HCT116 (cell line): ENCODE measurements at regions not wholly inside any gene's neighbourhood (a gene's known extent, or its start where the extent isn't known, plus 50 kb on each side); places are given as distances from the start of the nearest gene placed in this dataset.

Experiments
- ATAC-seq: fragments of 200-7000 bp; cut with Tn5 transposase; 2 replicates; pipeline ENCODE4 v1.9.1; 2020; ENCODE audit warnings: mild to moderate bottlenecking, moderate library complexity
- BruUV-seq: library from RNA; stranded (reverse); fragments of 400-500 nt; replicated peaks from 2 replicates; lab custom pipeline; 2021; lab: Mats Ljungman, UMichigan
- CTCF ChIA-PET: fragments of 300-600 bp; sonication (Branson Sonifier 250); formaldehyde crosslinking; loops from one replicate; lab custom pipeline; 2021; ENCODE audit warnings: antibody characterized with exemption; lab: Charles Lee
- POLR2A ChIA-PET: fragments of 300-600, 350-600 bp; sonication (Branson Sonifier 250); formaldehyde crosslinking; loops from one replicate; lab custom pipeline; 2021; ENCODE audit warnings: antibody characterized with exemption; lab: Charles Lee
- RAD21 ChIA-PET, 2 experiments: fragments of 300-600 bp; sonication (Branson Sonifier 250); formaldehyde crosslinking; loops; one replicate each; lab custom pipeline; 2023; ENCODE audit warnings: low total read pairs in 2 of 2; ENCODE audit not compliant: uncharacterized antibody in 2 of 2, unreplicated experiment in 2 of 2, low non-redundant PET in 1 of 2; lab: Charles Lee
- DNase-seq: peaks from one replicate; pipeline ENCODE4 v3.0.0-alpha.2; 2010; ENCODE audit warnings: low read depth, low spot score
- H2AFZ ChIP-seq: fragments of 200-600 bp; shearing (Covaris generic), sonication (generic); 2 replicates; pipeline ENCODE4 v1.6.1; 2017; ENCODE audit warnings: low read depth, mixed run types, mixed read lengths, antibody characterized with exemption, low read length; ENCODE audit not compliant: poor library complexity, severe bottlenecking
- H3K27ac ChIP-seq: 2 replicates; pipeline ENCODE4 v1.5.1; 2012; ENCODE audit warnings: low read depth, low read length
- H3K27me3 ChIP-seq: fragments of 200-600 bp; sonication (generic); 2 replicates; pipeline ENCODE4 v1.6.1; 2016; ENCODE audit warnings: mixed run types, low read length, mixed read lengths; ENCODE audit not compliant: insufficient read depth
- H3K36me3 ChIP-seq, 2 experiments: fragments of 200-500 bp in 1 of 2; fragments of 200-600 bp in 1 of 2; sonication (Bioruptor generic) in 1 of 2; sonication (generic) in 1 of 2; 2 replicates each; pipeline versions ENCODE4 v1.5.1 to v1.6.1; 2014 to 2016; ENCODE audit warnings: low read length in 2 of 2, inconsistent platforms in 1 of 2, mixed read lengths in 1 of 2, mixed run types in 1 of 2; ENCODE audit not compliant: insufficient read depth in 2 of 2, control insufficient read depth in 1 of 2
- H3K4me1 ChIP-seq, 2 experiments: fragments of 200-600 bp in 1 of 2; sonication (generic) in 1 of 2; 2 replicates each; pipeline versions ENCODE4 v1.5.1 to v1.6.1; 2012 to 2017; ENCODE audit warnings: low read length in 2 of 2, inconsistent platforms in 1 of 2, mild to moderate bottlenecking in 1 of 2, mixed read lengths in 1 of 2, mixed run types in 1 of 2, moderate library complexity in 1 of 2; ENCODE audit not compliant: insufficient read depth in 2 of 2, control insufficient read depth in 1 of 2
- H3K4me2 ChIP-seq: fragments of 200-600 bp; sonication (generic); 2 replicates; pipeline ENCODE4 v1.6.1; 2017; ENCODE audit warnings: mixed run types, low read length, mixed read lengths
- H3K4me3 ChIP-seq, 2 experiments: fragments of 200-600 bp in 1 of 2; sonication (generic) in 1 of 2; replicated peaks in 1 of 2; 2 replicates each; pipeline ENCODE4 v1.5.1; 2011 to 2016; ENCODE audit warnings: low read length in 2 of 2, control low read depth in 1 of 2, low read depth in 1 of 2, mild to moderate bottlenecking in 1 of 2, mixed read lengths in 1 of 2, mixed run types in 1 of 2
- H3K79me2 ChIP-seq: fragments of 200-600 bp; sonication (generic); 2 replicates; pipeline ENCODE4 v1.6.1; 2017; ENCODE audit warnings: mild to moderate bottlenecking, mixed run types, low read length, moderate library complexity, mixed read lengths; ENCODE audit not compliant: insufficient read depth
- H3K9ac ChIP-seq: fragments of 200-600 bp; sonication (generic); 2 replicates; pipeline ENCODE4 v1.6.1; 2016; ENCODE audit warnings: low read length, mixed read lengths
- H3K9me2 ChIP-seq: fragments of 200-600 bp; sonication (generic), shearing (Covaris generic); 2 replicates; pipeline ENCODE4 v1.6.1; 2017; ENCODE audit warnings: mixed run types, mild to moderate bottlenecking, moderate library complexity; ENCODE audit not compliant: insufficient read depth
- H3K9me3 ChIP-seq, 2 experiments: fragments of 200-500 bp in 1 of 2; fragments of 200-600 bp in 1 of 2; sonication (Bioruptor generic) in 1 of 2; sonication (generic) in 1 of 2; 2 replicates each; pipeline ENCODE4 v1.6.1; 2014 to 2017; ENCODE audit warnings: low read length in 2 of 2, mixed read lengths in 2 of 2, inconsistent platforms in 1 of 2, low read depth in 1 of 2, mild to moderate bottlenecking in 1 of 2, mixed run types in 1 of 2, moderate library complexity in 1 of 2; ENCODE audit not compliant: control insufficient read depth in 1 of 2, insufficient read depth in 1 of 2
- H4K20me1 ChIP-seq: fragments of 200-600 bp; sonication (generic), shearing (Covaris generic); 2 replicates; pipeline ENCODE4 v1.6.1; 2017; ENCODE audit warnings: mixed run types, mild to moderate bottlenecking, moderate library complexity; ENCODE audit not compliant: insufficient read depth
- CBX3 ChIP-seq: IDR thresholded peaks from 2 replicates; pipeline ENCODE4 v1.6.1; 2012; ENCODE audit warnings: low read depth
- CEBPB ChIP-seq: IDR thresholded peaks from 2 replicates; pipeline ENCODE4 v1.6.1; 2012; ENCODE audit warnings: low read depth
- EGR1 ChIP-seq: IDR thresholded peaks from 2 replicates; pipeline ENCODE4 v1.6.1; 2012; ENCODE audit warnings: low read depth
- ELF1 ChIP-seq: IDR thresholded peaks from 2 replicates; pipeline ENCODE4 v1.6.1; 2012; ENCODE audit warnings: low read depth, borderline replicate concordance
- EZH2 ChIP-seq: fragments of 200-600 bp; sonication (generic); IDR thresholded peaks from 2 replicates; pipeline ENCODE4 v1.6.1; 2017; ENCODE audit warnings: antibody characterized with exemption, mixed run types
- EZH2phosphoT487 ChIP-seq: fragments of 200-600 bp; IDR thresholded peaks from 2 replicates; pipeline ENCODE4 v1.6.1; 2018; ENCODE audit warnings: antibody characterized with exemption, borderline replicate concordance
- FOSL1 ChIP-seq: IDR thresholded peaks from 2 replicates; pipeline ENCODE4 v1.6.1; 2012; ENCODE audit warnings: low read depth
- JUND ChIP-seq: IDR thresholded peaks from 2 replicates; pipeline ENCODE4 v1.6.1; 2012
- POLR2A ChIP-seq: IDR thresholded peaks from 2 replicates; pipeline ENCODE4 v1.7.0; 2011; ENCODE audit warnings: borderline replicate concordance; ENCODE audit not compliant: insufficient read depth, insufficient read length; ENCODE audit errors: extremely low read depth
- RAD21 ChIP-seq: IDR thresholded peaks from 2 replicates; pipeline ENCODE4 v1.6.1; 2012; ENCODE audit warnings: low read depth, mild to moderate bottlenecking
- SIN3A ChIP-seq: IDR thresholded peaks from 2 replicates; pipeline ENCODE4 v1.6.1; 2012; ENCODE audit warnings: low read depth
- SP1 ChIP-seq: IDR thresholded peaks from 2 replicates; pipeline ENCODE4 v1.6.1; 2012; ENCODE audit warnings: low read depth
- SRF ChIP-seq: IDR thresholded peaks from 2 replicates; pipeline ENCODE4 v1.6.1; 2012; ENCODE audit warnings: low read depth
- YY1 ChIP-seq: IDR thresholded peaks from 2 replicates; pipeline ENCODE4 v1.6.1; 2011; ENCODE audit warnings: low read length, low read depth, moderate library complexity, mild to moderate bottlenecking; ENCODE audit not compliant: insufficient replicate concordance; ENCODE audit errors: extremely low read depth
- ZNF274 ChIP-seq: fragments of 200-500 bp; sonication (Bioruptor generic); IDR thresholded peaks from 2 replicates; pipeline ENCODE4 v1.6.1; 2014; ENCODE audit warnings: mild to moderate bottlenecking, low read depth, low read length, inconsistent platforms
- intact Hi-C: fragments of 100-400 bp; cut with micrococcal nuclease; formaldehyde crosslinking; loops from 2 replicates; pipeline ENCODE4 v1.10.0; 2022
- TF ChIP-seq, protein P1 (sequence below): IDR thresholded peaks from 2 replicates; pipeline ENCODE4 v1.6.1; 2011; ENCODE audit warnings: mild to moderate bottlenecking, low read length, moderate library complexity; ENCODE audit not compliant: insufficient replicate concordance; ENCODE audit errors: extremely low read depth
- TF ChIP-seq, protein P2 (sequence below): IDR thresholded peaks from 2 replicates; pipeline ENCODE4 v1.6.1; 2012; ENCODE audit warnings: low read depth
- TF ChIP-seq, protein P3 (sequence below), 3 experiments: fragments of 200-600 bp in 1 of 3; sonication (generic) in 1 of 3; IDR thresholded peaks in 2 of 3; conservative IDR thresholded peaks in 1 of 3; 2 replicates each; pipeline ENCODE4 v1.5.1; 2012 to 2017; ENCODE audit warnings: low read depth in 2 of 3, low read length in 2 of 3, antibody characterized with exemption in 1 of 3, borderline replicate concordance in 1 of 3, control low read depth in 1 of 3, mild to moderate bottlenecking in 1 of 3, mixed read lengths in 1 of 3, mixed run types in 1 of 3, moderate library complexity in 1 of 3; ENCODE audit not compliant: insufficient read depth in 1 of 3
- TF ChIP-seq, protein P4 (sequence below): IDR thresholded peaks from 2 replicates; pipeline ENCODE4 v1.6.1; 2012
- TF ChIP-seq, protein P5 (sequence below): IDR thresholded peaks from 2 replicates; pipeline ENCODE4 v1.6.1; 2012

DNA sequence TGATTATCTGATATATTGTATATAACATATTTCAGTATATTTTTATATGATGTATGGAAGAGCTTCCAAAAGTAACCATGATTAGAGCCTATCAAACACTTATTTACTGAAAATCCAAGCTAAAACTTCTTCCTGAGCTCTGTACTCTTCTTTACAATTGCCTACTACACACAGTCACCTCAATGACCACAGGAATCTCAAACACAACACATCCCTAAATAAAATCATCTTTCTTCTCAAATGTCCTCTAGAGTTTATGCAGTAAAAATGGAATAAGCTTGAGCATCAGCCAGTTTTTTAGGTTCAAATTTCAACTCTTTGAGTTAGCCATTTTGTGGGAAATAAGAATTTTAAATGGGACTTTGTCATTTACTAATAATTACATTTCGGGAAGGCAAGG is 102.6 kb upstream of the FNDC3A start:
- H3K4me3 ChIP-seq: no peak overlapping the region
- no peaks in the 10 kb centered on the region for H3K9me3 ChIP-seq
- POLR2A ChIA-PET: no interaction called here
- CTCF ChIA-PET: no interaction called here
- H3K79me2 ChIP-seq: no peaks in the 10 kb centered on the region
- DNase-seq: no peak
- no peak for ATAC-seq
- no peaks in the 10 kb centered on the region for H3K36me3 ChIP-seq
- H3K9me2 ChIP-seq: no peaks in the 10 kb centered on the region
- H4K20me1 ChIP-seq: no peaks in the 10 kb centered on the region
- no peak overlapping the region for H3K27ac ChIP-seq
- intact Hi-C loops: no loop called here
- no peak overlapping the region for H3K9ac ChIP-seq
- TF ChIP-seq, protein P1, sequence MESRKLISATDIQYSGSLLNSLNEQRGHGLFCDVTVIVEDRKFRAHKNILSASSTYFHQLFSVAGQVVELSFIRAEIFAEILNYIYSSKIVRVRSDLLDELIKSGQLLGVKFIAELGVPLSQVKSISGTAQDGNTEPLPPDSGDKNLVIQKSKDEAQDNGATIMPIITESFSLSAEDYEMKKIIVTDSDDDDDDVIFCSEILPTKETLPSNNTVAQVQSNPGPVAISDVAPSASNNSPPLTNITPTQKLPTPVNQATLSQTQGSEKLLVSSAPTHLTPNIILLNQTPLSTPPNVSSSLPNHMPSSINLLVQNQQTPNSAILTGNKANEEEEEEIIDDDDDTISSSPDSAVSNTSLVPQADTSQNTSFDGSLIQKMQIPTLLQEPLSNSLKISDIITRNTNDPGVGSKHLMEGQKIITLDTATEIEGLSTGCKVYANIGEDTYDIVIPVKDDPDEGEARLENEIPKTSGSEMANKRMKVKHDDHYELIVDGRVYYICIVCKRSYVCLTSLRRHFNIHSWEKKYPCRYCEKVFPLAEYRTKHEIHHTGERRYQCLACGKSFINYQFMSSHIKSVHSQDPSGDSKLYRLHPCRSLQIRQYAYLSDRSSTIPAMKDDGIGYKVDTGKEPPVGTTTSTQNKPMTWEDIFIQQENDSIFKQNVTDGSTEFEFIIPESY: no peak
- TF ChIP-seq SIN3A: no peak
- TF ChIP-seq FOSL1: no peak
- TF ChIP-seq YY1: no peak
- no peak for TF ChIP-seq CEBPB
- no peak for TF ChIP-seq SP1
- TF ChIP-seq EZH2phosphoT487: no peak
- TF ChIP-seq EGR1: no peak
- no peak for TF ChIP-seq RAD21
- TF ChIP-seq, protein P2, sequence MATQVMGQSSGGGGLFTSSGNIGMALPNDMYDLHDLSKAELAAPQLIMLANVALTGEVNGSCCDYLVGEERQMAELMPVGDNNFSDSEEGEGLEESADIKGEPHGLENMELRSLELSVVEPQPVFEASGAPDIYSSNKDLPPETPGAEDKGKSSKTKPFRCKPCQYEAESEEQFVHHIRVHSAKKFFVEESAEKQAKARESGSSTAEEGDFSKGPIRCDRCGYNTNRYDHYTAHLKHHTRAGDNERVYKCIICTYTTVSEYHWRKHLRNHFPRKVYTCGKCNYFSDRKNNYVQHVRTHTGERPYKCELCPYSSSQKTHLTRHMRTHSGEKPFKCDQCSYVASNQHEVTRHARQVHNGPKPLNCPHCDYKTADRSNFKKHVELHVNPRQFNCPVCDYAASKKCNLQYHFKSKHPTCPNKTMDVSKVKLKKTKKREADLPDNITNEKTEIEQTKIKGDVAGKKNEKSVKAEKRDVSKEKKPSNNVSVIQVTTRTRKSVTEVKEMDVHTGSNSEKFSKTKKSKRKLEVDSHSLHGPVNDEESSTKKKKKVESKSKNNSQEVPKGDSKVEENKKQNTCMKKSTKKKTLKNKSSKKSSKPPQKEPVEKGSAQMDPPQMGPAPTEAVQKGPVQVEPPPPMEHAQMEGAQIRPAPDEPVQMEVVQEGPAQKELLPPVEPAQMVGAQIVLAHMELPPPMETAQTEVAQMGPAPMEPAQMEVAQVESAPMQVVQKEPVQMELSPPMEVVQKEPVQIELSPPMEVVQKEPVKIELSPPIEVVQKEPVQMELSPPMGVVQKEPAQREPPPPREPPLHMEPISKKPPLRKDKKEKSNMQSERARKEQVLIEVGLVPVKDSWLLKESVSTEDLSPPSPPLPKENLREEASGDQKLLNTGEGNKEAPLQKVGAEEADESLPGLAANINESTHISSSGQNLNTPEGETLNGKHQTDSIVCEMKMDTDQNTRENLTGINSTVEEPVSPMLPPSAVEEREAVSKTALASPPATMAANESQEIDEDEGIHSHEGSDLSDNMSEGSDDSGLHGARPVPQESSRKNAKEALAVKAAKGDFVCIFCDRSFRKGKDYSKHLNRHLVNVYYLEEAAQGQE: no peak
- no peak for TF ChIP-seq ELF1
- no peak for TF ChIP-seq SRF
- TF ChIP-seq EZH2: no peak
- TF ChIP-seq CBX3: no peak
- TF ChIP-seq POLR2A: no peak
- TF ChIP-seq, protein P3, sequence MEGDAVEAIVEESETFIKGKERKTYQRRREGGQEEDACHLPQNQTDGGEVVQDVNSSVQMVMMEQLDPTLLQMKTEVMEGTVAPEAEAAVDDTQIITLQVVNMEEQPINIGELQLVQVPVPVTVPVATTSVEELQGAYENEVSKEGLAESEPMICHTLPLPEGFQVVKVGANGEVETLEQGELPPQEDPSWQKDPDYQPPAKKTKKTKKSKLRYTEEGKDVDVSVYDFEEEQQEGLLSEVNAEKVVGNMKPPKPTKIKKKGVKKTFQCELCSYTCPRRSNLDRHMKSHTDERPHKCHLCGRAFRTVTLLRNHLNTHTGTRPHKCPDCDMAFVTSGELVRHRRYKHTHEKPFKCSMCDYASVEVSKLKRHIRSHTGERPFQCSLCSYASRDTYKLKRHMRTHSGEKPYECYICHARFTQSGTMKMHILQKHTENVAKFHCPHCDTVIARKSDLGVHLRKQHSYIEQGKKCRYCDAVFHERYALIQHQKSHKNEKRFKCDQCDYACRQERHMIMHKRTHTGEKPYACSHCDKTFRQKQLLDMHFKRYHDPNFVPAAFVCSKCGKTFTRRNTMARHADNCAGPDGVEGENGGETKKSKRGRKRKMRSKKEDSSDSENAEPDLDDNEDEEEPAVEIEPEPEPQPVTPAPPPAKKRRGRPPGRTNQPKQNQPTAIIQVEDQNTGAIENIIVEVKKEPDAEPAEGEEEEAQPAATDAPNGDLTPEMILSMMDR (IDR thresholded peaks at IDR 0.05 in 2 of 3, conservative IDR thresholded peaks at IDR 0.05 in 1 of 3; ENCODE audit: borderline replicate concordance in 1 of 3, insufficient read depth in 1 of 3, low read depth in 2 of 3, low read length in 2 of 3): no peak
- TF ChIP-seq, protein P4, sequence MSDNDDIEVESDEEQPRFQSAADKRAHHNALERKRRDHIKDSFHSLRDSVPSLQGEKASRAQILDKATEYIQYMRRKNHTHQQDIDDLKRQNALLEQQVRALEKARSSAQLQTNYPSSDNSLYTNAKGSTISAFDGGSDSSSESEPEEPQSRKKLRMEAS: no peak
- no peak for TF ChIP-seq JUND
- no peak for TF ChIP-seq ZNF274
- TF ChIP-seq, protein P5, sequence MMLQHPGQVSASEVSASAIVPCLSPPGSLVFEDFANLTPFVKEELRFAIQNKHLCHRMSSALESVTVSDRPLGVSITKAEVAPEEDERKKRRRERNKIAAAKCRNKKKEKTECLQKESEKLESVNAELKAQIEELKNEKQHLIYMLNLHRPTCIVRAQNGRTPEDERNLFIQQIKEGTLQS: no peak
- no peak overlapping the region for H3K4me2 ChIP-seq
- no peaks in the 10 kb centered on the region for H3K4me1 ChIP-seq
- no peak overlapping the region for H2AFZ ChIP-seq
- peaks cover 11% of the 10 kb centered on the region; the same call in 1 of the 2 replicates for H3K27me3 ChIP-seq
- no TSS peak for BruUV-seq
- RAD21 ChIA-PET: no interaction called here
